ENCODE measurements at regions not wholly inside any gene's neighbourhood (a gene's known extent, or its start where the extent isn't known, plus 50 kb on each side); places are given as distances from the start of the nearest gene placed in this dataset.
A peak's percentile ranks its signal among the peaks of the same experiment; 100 is the strongest.

- Histone ChIP-seq H3K79me2 (no peaks in the 10 kb centered on the region), H3K4me3 (no peak overlapping the region), H3K4me2 (no peak overlapping the region), H3K9me2 (replicated peaks; ENCODE audit: insufficient read depth) (no peaks in the 10 kb centered on the region), H3K27ac (peak overlapping the region; percentile 85), H3K4me1 (ENCODE audit: insufficient read depth) (no peaks in the 10 kb centered on the region), H3K36me3 (replicated peaks; ENCODE audit: insufficient read depth, low read depth) (no peaks in the 10 kb centered on the region), H3K9me3 (ENCODE audit: low read depth) (no peaks in the 10 kb centered on the region), H3K27me3 (no peaks in the 10 kb centered on the region), H4K20me1 (ENCODE audit: insufficient read depth, poor library complexity, severe bottlenecking) (no peaks in the 10 kb centered on the region), H2AFZ (no peak overlapping the region)
- TF ChIP-seq EZH2 (IDR thresholded peaks at IDR 0.05; ENCODE audit: borderline replicate concordance), result no peak
- no peak for TF ChIP-seq CTCF (IDR thresholded peaks at IDR 0.05; ENCODE audit: poor library complexity)
- no peak for TF ChIP-seq EZH2phosphoT487 (IDR thresholded peaks at IDR 0.05; ENCODE audit: low read depth, severe bottlenecking, unreplicated experiment)
- DNase-seq (ENCODE audit: low spot score), result peak; percentile 28
- 68% methylated on average over 1 of the region's 1 CpG for WGBS (ENCODE audit: low lambda C conversion rate, missing lambda C conversion rate)
These were observed 68.8 kb upstream of the MTPN start for GRCh38 chr7:136045992-136046391.

GRCh38 chr7:136045181-136045580 lies 68.0 kb upstream of the MTPN start:
- no peaks in the 10 kb centered on the region for H3K9me3 ChIP-seq (ENCODE audit: low read depth)
- no peak for DNase-seq (ENCODE audit: low spot score)
- H3K4me3 ChIP-seq, result no peak overlapping the region
- no peaks in the 10 kb centered on the region for H3K9me2 ChIP-seq (replicated peaks; ENCODE audit: insufficient read depth)
- H3K4me1 ChIP-seq (ENCODE audit: insufficient read depth), result no peaks in the 10 kb centered on the region
- H3K36me3 ChIP-seq (replicated peaks; ENCODE audit: insufficient read depth, low read depth), result no peaks in the 10 kb centered on the region
- no peak overlapping the region for H2AFZ ChIP-seq
- no peak overlapping the region for H3K4me2 ChIP-seq
- 74% methylated on average over 3 of the region's 3 CpGs for WGBS (ENCODE audit: low lambda C conversion rate, missing lambda C conversion rate)
- H3K27ac ChIP-seq, result peak overlapping the region; percentile 85
- no peaks in the 10 kb centered on the region for H3K27me3 ChIP-seq
- no peaks in the 10 kb centered on the region for H4K20me1 ChIP-seq (ENCODE audit: insufficient read depth, poor library complexity, severe bottlenecking)
- no peaks in the 10 kb centered on the region for H3K79me2 ChIP-seq
- TF ChIP-seq EZH2 (IDR thresholded peaks at IDR 0.05; ENCODE audit: borderline replicate concordance) (no peak), CTCF (IDR thresholded peaks at IDR 0.05; ENCODE audit: poor library complexity) (no peak), EZH2phosphoT487 (IDR thresholded peaks at IDR 0.05; ENCODE audit: low read depth, severe bottlenecking, unreplicated experiment) (no peak)

DNA sequence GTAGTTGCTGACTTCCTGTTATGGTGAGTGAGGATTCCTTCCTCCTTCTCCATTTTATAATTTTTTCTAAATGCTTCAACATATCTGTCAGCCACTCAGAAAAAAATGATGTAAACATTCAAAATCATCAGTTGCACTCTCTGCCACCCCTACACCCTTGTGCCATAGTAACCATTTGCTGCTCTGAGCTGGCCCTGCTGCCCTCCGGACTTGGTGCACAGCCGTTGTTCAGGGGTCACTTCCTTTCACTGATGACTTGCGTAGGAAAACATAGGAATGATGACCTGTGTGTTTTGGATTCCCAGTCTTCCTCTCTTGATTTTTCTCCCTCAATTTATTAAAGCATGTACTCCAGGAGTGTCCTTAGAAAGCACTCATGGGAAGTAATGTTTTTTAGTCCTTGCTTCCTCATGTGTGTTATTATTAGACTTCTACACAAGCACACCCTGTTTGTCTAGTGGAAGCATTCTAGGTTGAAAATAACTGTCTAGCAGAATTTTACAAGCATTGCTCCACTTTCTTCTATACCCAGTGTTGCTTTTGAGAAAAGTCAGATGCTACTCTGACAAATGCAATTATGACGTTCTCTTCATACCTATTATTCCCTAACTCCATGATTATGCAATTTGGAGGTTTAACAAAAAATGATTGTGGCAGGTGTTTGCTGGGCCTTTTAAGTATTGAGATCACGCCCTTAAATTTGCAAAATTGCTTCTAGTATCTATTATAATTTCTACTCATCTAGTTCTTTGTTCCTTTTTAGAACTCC lies 62.6 kb upstream of the MTPN start:
- H4K20me1 ChIP-seq (ENCODE audit: insufficient read depth, poor library complexity, severe bottlenecking), result no peaks in the 10 kb centered on the region
- no peak overlapping the region for H3K4me3 ChIP-seq
- 86% methylated on average over 5 of the region's 5 CpGs for WGBS (ENCODE audit: low lambda C conversion rate, missing lambda C conversion rate)
- H3K4me1 ChIP-seq (ENCODE audit: insufficient read depth), result peaks cover 12% of the 10 kb centered on the region
- TF ChIP-seq CTCF (IDR thresholded peaks at IDR 0.05; ENCODE audit: poor library complexity), result no peak
- no peak for TF ChIP-seq EZH2phosphoT487 (IDR thresholded peaks at IDR 0.05; ENCODE audit: low read depth, severe bottlenecking, unreplicated experiment)
- no peak for TF ChIP-seq EZH2 (IDR thresholded peaks at IDR 0.05; ENCODE audit: borderline replicate concordance)
- H2AFZ ChIP-seq, result no peak overlapping the region
- H3K4me2 ChIP-seq, result no peak overlapping the region
- no peak for DNase-seq (ENCODE audit: low spot score)
- H3K27me3 ChIP-seq, result no peaks in the 10 kb centered on the region
- H3K9me2 ChIP-seq (replicated peaks; ENCODE audit: insufficient read depth), result no peaks in the 10 kb centered on the region
- peak overlapping the region; percentile 24 for H3K27ac ChIP-seq
- no peaks in the 10 kb centered on the region for H3K79me2 ChIP-seq
- no peaks in the 10 kb centered on the region for H3K9me3 ChIP-seq (ENCODE audit: low read depth)
- H3K36me3 ChIP-seq (replicated peaks; ENCODE audit: insufficient read depth, low read depth), result no peaks in the 10 kb centered on the region
